Muscle of leg (tissue), 3 donors: ENCODE measurements at regions not wholly inside any gene's neighbourhood (a gene's known extent, or its start where the extent isn't known, plus 50 kb on each side); places are given as distances from the start of the nearest gene placed in this dataset.

Experiments used
- DNase-seq: peaks from one replicate; pipeline ENCODE4 v3.0.0; 2013
- H3K27ac ChIP-seq: one replicate; pipeline ENCODE4 v1.5.1; 2013; ENCODE audit warnings: mild to moderate bottlenecking, low read length, control low read depth
- H3K27me3 ChIP-seq: one replicate; pipeline ENCODE4 v1.6.1; 2013; ENCODE audit warnings: low read length; ENCODE audit not compliant: control insufficient read depth, insufficient read depth
- H3K36me3 ChIP-seq: one replicate; pipeline ENCODE4 v1.6.1; 2013; ENCODE audit warnings: low read length; ENCODE audit not compliant: control insufficient read depth, insufficient read depth
- H3K4me1 ChIP-seq: one replicate; pipeline ENCODE4 v1.6.1; 2013; ENCODE audit warnings: low read length; ENCODE audit not compliant: control insufficient read depth, insufficient read depth
- H3K4me3 ChIP-seq: one replicate; pipeline ENCODE4 v1.5.1; 2013; ENCODE audit warnings: low read length, control low read depth
- H3K9me3 ChIP-seq: replicated peaks from 2 replicates; pipeline ENCODE4 v1.6.1; 2013; ENCODE audit warnings: low read depth, low read length; ENCODE audit not compliant: control insufficient read depth
- WGBS: methylation state at CpG from one replicate; pipeline ENCODE4 v1.1.5; 2013; ENCODE audit warnings: missing lambda C conversion rate; ENCODE audit not compliant: insufficient coverage; 5-methylcytosine and 5-hydroxymethylcytosine counted together

DNA sequence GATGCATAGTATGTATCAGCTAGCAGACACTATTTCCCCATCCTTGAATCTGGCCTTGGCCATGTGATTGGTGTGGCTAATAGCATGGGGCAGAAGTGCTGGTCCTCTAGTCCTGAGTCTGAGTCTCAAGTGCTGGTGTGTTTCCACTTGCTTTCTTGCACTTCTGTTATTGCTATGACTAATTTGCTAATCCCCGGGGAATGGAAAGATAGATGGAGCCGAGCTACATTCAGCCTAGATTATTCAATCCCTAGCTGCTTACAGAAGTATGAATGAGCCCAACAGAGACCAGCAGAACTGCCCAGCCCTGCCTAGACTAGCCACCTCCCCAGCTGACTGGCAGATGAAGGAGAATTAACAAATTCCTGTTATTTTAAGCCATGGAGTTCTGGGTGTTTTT is 53.2 kb upstream of the SYPL1 start:
- no CpG with 5 or more reads among the region's 2 CpGs for WGBS
- Histone ChIP-seq H3K4me1 (peaks cover 2% of the 10 kb centered on the region), H3K4me3 (no peak overlapping the region), H3K27ac (no peak overlapping the region), H3K36me3 (no peaks in the 10 kb centered on the region), H3K27me3 (no peaks in the 10 kb centered on the region), H3K9me3 (peaks cover 7% of the 10 kb centered on the region)
- no peak for DNase-seq

DNA sequence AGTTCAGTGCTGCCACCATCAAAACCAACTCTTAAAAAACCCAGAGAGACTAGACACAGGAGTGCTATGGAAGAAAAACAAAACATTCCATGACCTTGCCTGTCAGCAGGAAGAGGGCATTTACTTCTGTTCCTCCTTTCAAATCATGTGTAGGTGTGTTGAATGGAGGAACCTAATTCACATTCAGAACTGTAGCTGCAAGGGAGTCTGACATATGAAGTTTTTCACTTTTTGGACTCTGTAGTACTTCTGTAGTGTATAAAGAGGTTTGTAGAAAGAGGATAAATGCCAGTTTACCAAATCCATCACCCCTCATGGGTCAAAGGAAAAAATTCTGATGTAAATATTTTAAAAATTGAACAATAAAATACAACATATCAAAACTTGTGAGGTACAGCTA is 51.1 kb upstream of the SYPL1 start:
- Histone ChIP-seq H3K36me3 (no peaks in the 10 kb centered on the region), H3K9me3 (peaks cover 7% of the 10 kb centered on the region), H3K4me3 (no peak overlapping the region), H3K27me3 (no peaks in the 10 kb centered on the region), H3K27ac (no peak overlapping the region), H3K4me1 (peaks cover 2% of the 10 kb centered on the region)
- no peak for DNase-seq
